Ishikawa (cell line): ENCODE measurements at regions not wholly inside any gene's neighbourhood (a gene's known extent, or its start where the extent isn't known, plus 50 kb on each side); places are given as distances from the start of the nearest gene placed in this dataset.

Experiments used
- CEBPB ChIP-seq: IDR thresholded peaks from 2 replicates; pipeline ENCODE4 v1.6.1; 2012
- CREB1 ChIP-seq: IDR thresholded peaks from 2 replicates; pipeline ENCODE4 v1.6.1; 2012; ENCODE audit warnings: low read depth
- EGR1 ChIP-seq: IDR thresholded peaks from 2 replicates; pipeline ENCODE4 v1.6.1; 2012
- EP300 ChIP-seq: IDR thresholded peaks from 2 replicates; pipeline ENCODE4 v1.6.1; 2012; ENCODE audit warnings: borderline replicate concordance
- FOXM1 ChIP-seq: IDR thresholded peaks from 2 replicates; pipeline ENCODE4 v1.6.1; 2012; ENCODE audit warnings: low read depth, borderline replicate concordance
- MAX ChIP-seq: IDR thresholded peaks from 2 replicates; pipeline ENCODE4 v1.6.1; 2012
- NFIC ChIP-seq: IDR thresholded peaks from 2 replicates; pipeline ENCODE4 v1.6.1; 2012
- RAD21 ChIP-seq: IDR thresholded peaks from 2 replicates; pipeline ENCODE4 v1.6.1; 2012; ENCODE audit warnings: low read depth
- REST ChIP-seq: IDR thresholded peaks from 2 replicates; pipeline ENCODE4 v1.6.1; 2012; ENCODE audit warnings: low read depth, mild to moderate bottlenecking
- TAF1 ChIP-seq: IDR thresholded peaks from 2 replicates; pipeline ENCODE4 v1.6.1; 2012; ENCODE audit warnings: low read depth, mild to moderate bottlenecking
- TCF12 ChIP-seq: IDR thresholded peaks from 2 replicates; pipeline ENCODE4 v1.6.1; 2012; ENCODE audit warnings: low read depth
- TEAD4 ChIP-seq: IDR thresholded peaks from 2 replicates; pipeline ENCODE4 v1.6.1; 2012
- USF1 ChIP-seq: IDR thresholded peaks from 2 replicates; pipeline ENCODE4 v1.6.1; 2012
- YY1 ChIP-seq: IDR thresholded peaks from 2 replicates; pipeline ENCODE4 v1.6.1; 2012; ENCODE audit warnings: low read depth
- ZBTB7A ChIP-seq: IDR thresholded peaks from 2 replicates; pipeline ENCODE4 v1.6.1; 2012; ENCODE audit warnings: low read depth

- TF ChIP-seq RAD21 = no peak
- TF ChIP-seq FOXM1 = no peak
Observed at GRCh38 chr6:134752445-134752844, 197.5 kb downstream of the ALDH8A1 start.

- no peak for TF ChIP-seq REST
- no peak for TF ChIP-seq NFIC
- TF ChIP-seq CEBPB = no peak
Observed at GRCh38 chr6:134750669-134751068, 199.2 kb downstream of the ALDH8A1 start.

GRCh38 chr6:134748484-134748883 is 201.4 kb downstream of the ALDH8A1 start:
- TF ChIP-seq NFIC = no peak
- no peak for TF ChIP-seq EGR1
- TF ChIP-seq TEAD4 = no peak
- TF ChIP-seq EP300 = no peak

- TF ChIP-seq EGR1 = no peak
- TF ChIP-seq EP300 = no peak
- no peak for TF ChIP-seq TCF12
- no peak for TF ChIP-seq TAF1
- no peak for TF ChIP-seq NFIC
- TF ChIP-seq RAD21 = no peak
- TF ChIP-seq TEAD4 = no peak
- TF ChIP-seq REST = no peak
- no peak for TF ChIP-seq YY1
- no peak for TF ChIP-seq CREB1
- TF ChIP-seq FOXM1 = no peak
- TF ChIP-seq USF1 = no peak
- no peak for TF ChIP-seq MAX
- no peak for TF ChIP-seq ZBTB7A
- TF ChIP-seq CEBPB = no peak
Observed at GRCh38 chr6:134746140-134746539, 203.8 kb downstream of the ALDH8A1 start.

GRCh38 chr6:134744301-134744700 is 205.6 kb downstream of the ALDH8A1 start:
- no peak for TF ChIP-seq RAD21
- TF ChIP-seq CREB1 = no peak
- no peak for TF ChIP-seq EP300
- no peak for TF ChIP-seq ZBTB7A
- TF ChIP-seq NFIC = no peak
- no peak for TF ChIP-seq TAF1
- TF ChIP-seq EGR1 = no peak

- TF ChIP-seq TAF1 (no peak), YY1 (no peak), REST (no peak), NFIC (no peak)
Observed at GRCh38 chr6:134741200-134741536, 208.7 kb downstream of the ALDH8A1 start.
